GM21619 (cell line): ENCODE measurements at regions not wholly inside any gene's neighbourhood (a gene's known extent, or its start where the extent isn't known, plus 50 kb on each side); places are given as distances from the start of the nearest gene placed in this dataset.

Experiments
- ATAC-seq: cut with Tn5 transposase; IDR thresholded peaks from one replicate; pipeline ENCODE4 v1.9.1; 2021; ENCODE audit not compliant: unreplicated experiment

DNA sequence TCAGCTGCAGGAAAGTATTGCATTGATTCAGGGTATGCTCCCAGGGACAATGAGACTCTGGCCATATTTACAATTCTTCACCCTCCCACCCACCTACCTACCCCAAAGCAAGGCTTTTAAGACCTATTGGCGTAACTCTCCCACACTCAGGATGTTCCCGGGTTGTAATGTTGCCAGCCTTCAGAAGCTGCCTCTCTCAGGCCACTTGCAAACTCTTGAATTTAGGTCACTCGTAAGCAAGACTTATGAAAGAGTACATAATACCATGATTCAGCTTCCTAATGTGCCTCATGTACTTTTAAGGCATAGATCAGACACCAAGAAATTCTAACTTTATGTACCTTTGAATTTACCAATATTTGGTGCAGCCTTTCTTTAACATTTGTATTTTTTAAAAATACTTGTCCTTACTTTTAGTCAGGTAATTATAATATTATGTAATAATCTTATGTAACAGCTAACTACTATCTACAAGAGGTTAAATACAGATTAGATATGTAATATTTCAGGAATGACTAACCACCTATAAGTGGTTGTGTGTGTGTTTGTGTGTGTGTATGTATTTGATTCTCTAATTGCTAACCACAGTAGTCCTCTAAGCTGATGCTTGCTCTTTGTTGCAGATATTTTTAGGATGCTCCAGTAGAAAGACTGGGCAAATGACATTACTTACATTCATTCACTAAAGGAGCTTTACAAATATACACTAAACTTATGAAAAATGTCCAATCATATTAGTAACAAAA lies 630.5 kb upstream of the MEF2C start:
- ATAC-seq, result no peak

DNA sequence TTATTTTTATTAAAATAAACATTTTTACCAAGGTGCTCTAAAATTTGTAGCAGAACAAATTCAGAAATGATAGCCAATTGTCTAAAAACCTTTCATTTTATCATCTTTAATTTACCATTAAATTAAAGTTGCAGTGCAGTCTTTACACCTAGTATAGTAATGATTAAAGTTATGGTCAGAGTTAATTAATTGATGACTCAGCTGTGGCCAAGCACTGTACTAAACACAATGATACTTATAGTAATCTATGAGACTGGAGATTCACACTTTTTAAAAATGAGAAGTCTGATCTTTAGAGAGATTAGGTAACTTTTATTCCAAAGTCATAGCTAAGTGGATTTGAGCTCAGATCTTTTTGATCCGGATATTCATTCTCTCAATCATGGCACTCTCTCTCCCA lies 621.1 kb upstream of the MEF2C start:
- ATAC-seq, result no peak

DNA sequence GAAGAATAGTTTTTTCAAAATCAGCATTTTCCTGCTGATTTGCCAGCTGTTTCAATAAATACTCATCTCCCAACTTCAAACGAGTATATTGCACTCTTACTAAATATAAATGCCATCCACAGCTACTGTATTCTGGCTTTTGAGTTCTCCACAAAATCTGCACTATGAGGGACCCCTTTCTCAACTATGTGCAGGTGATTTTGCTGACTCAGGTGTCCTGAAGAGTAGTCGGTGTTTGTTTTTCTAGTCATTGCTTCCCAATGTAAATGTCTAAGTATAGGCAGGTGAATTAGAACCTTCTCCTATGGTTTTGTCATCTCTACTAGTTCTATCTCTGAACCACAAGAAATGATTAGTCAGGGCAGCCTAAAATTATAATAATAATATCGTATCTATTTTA lies 616.8 kb upstream of the MEF2C start:
- ATAC-seq, result no peak

DNA sequence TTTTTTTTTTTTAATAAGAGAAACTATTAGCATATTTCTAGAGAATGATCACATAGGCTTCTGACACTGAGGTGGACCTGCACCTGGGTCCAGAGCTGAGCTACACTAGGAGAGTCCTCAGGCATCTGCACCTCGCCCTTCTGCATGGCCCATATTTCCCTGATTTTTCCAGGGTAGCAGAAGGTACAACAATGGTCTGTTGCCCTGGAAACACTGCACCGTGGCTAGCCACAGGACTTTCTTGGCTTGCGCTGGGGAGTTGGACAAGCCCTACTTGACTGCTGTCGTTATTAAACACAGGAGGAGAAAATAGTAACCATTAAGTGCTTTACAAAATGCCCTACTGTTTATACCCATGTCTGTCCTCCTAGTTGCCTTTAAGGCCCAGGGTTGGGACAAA lies 615.7 kb upstream of the MEF2C start:
- no peak for ATAC-seq

DNA sequence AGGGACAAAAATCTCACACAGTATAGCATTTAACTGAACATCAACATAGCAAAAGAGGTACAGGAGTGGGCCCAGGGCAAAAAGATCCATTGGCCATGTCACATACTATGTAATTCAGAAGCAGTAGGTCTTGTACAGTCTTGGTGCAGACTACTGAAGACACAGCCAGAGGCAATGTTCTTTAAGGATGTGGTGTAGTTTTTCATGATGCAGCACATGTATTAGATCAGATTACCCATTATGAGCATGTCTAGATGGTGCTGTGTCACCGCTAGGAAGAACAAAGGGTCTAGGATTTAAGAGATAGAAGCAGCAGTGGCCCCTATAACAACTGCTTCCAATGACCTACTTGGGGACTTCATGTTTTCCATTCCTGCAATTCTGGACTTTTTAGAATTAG lies 610.4 kb upstream of the MEF2C start:
- no peak for ATAC-seq

DNA sequence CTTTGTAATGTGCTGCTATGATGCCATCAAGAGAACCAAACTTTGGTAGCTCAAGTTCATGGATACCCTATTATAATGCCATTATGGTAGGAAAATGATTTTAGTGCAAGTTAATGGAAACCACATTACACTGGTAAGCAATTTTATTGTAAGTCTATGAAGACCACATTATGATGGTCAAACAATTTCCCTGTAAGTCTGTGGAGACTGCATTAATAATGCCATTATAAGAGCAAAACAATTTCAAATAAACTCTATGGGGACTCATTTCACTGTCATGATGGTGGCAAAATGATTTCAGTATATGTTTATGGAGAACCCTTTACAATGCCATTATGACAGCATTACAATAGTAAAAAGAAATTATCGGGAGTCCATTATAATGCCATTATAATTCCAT lies 602.0 kb upstream of the MEF2C start:
- ATAC-seq, result no peak

DNA sequence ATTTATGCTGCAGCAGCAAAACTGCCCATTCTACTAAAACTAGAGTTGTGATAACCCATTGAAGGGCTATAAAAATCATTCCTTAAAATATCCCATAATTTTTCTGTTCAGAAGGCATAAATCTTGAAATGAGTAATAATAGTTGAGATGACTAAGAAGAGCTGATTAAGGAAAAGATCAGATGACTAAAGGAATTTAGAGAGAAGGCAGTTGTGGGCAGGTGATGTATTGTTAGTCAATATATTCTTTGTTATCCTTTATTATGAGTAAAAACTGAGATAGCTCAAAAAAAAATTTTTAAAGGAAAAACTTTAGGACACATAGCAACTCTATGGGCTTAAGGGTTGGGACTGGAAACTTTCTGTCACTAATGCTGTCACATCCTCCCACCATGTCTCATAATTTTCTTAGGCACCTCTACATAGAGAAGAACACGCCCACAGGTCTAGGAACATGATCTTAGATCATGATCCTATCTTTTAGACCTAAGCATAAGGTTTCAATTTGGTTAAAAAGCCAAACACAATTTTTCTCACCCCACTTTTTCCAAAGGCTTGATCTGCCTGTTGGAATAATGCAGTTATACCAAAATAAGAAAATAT lies 597.5 kb upstream of the MEF2C start:
- no peak for ATAC-seq

DNA sequence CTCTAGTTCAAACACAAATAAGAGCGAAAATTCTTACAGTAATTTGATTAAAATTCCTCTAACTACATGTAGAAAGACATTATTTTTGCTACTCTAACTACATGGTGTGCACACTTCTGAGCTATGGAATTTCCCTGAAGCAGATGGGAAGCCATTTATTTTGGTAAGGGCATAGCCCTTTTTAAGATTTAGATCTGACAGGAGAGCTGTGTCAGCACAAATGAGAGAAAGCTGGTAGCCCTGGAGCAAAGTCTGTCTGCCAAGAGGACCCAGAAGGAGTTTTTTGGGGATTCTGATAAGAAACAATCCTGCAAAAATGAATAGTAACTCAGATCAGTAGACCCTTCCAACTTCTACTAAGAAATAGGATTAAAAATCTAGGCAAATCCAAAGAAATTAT lies 595.9 kb upstream of the MEF2C start:
- no peak for ATAC-seq

DNA sequence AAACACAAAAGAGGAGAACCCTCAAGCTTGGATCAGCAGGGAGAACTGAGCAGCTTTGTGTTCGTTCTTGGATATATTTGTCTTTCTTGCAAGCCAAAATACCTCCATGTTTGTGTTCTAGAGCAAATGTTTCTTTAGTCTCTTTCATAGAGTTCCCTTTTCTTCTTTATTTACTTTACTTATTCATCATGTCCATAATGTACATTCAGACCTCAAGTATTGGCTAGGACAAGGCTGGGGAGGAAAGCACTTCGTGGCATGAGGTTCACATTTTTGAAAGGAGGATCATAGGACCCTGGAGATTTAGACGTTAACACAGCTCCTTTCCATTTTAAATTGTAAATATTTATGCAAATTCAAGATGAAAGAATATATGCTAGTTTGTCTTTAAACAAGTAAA lies 590.2 kb upstream of the MEF2C start:
- ATAC-seq, result no peak

DNA sequence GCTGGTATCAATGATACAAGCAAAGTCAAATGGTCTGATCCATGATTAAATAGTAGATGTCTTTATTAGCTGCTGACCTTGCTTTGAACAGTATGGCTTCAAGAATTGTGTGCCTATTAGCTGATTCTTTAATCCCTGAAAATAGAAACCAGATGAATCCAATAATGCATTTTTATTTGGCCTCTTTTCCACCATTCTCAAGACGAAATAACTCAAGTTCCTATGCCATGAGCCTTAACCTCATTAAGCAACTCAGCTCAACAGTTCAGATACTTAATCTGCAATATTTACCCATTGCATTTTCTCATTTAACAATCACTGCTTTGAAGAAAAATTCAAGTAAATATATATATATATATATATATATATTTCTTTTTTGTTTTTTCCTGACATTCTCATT lies 588.6 kb upstream of the MEF2C start:
- no peak for ATAC-seq

DNA sequence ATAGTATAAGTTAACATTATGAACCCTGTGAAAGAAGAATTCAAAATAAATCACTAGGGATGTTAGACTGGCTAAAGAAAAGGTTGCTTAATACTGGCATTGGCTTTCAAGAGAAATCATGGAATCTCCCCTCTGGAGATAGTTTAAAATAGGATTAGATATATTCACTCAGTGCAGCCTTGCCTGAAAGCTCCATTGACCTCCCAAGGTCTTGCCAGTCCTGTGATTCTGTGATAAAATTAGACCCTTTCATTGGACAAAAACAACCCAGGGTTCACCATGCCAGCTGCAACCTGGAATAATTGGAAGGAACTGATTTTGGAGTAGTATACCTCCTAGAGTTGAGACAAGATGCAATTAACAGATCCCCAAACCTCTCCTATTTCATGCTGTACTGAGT lies 588.1 kb upstream of the MEF2C start:
- ATAC-seq, result no peak

DNA sequence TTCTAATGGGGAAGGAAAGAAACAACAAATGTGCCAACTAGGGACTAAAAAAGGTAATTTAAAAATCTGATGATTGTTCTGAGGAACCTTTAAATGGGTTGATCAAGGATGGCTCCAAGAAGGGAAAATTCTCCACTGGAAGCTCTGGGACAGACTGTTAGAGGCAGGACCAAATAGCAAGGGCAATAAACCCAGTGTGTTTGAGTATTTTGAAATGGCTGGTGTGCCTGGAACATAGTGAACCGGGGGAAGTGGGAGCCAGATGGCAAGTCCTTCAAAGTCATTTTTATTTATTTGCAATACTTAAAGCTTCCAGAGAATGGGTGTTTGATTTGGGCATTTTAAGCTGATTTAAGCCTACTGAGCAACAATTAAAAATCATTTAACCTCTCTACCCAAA lies 587.7 kb upstream of the MEF2C start:
- no peak for ATAC-seq

DNA sequence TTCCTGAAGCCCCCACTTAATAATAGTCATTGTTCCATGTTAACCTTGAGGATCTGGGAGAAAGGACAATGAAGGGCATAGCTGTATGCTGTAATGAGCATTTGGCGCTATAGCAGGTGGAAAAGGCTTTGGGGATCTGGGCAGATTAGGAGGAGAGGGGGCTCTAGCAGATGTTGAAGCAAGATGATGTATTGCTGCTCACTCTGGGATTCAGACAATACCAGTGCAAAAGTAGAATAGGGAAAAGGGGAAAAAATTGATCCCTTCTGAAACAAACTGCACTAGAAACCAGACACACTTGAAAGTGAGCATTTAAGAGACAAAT lies 575.3 kb upstream of the MEF2C start:
- no peak for ATAC-seq

DNA sequence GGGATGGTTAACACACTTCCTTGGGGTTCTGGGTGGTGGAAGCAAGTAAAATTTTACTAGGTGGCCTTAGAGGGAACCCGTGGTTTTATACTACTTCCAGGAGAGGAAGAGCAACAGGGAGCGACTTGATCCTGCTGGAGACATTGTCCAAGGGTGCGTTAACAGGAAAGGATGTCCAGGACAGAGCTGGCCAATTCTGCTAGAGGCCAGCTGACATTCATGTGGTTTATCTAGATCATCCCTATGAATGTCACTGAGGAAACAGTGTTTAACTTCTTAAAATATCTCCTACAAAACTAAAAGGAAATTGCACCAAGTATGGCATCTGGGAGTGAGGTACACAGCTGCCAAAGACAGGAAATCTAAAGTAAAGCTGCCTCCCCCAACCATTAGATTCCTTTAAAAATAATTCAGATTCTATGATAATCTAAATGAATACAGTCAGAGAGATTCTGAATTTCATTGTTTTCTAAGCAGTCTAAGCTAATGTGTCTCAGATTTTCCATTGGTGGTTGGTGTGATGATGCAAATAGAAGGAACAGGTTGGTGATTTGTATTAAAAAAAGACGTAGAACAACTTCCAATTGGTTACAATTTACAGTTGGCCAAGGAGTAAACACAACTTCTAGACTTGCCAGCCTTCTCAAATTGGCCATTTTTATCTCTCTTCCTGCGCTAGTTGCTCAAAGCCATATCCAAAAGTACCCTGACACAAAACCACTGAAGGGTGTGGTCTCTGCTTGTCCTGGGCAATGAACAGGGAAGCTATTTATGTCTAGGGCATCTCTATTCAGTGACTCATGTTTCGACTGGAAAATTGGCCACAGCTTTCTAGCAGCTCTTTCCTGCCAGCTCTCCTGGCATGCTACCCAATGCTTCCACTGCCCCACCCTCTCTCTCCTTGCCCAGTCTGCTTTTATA lies 574.7 kb upstream of the MEF2C start:
- ATAC-seq, result no peak

DNA sequence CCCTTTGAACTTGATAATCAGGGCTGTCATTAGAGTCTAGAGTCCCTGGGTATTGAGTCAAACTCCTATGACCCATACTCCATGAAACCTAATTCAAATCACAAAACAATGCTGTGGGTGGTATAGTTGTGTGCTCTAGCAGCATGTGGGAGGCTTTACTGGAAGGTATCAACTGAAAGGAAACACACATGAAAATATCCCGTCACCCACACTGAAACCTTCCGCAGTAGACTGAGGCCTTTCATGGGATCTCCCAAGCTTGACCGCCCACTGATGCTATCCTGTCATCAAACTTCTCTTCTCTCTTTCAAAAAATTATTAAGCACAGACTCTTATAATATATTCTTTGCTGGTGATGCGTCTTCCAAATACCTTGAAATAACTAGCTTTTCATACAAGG lies 569.1 kb upstream of the MEF2C start:
- ATAC-seq, result no peak

DNA sequence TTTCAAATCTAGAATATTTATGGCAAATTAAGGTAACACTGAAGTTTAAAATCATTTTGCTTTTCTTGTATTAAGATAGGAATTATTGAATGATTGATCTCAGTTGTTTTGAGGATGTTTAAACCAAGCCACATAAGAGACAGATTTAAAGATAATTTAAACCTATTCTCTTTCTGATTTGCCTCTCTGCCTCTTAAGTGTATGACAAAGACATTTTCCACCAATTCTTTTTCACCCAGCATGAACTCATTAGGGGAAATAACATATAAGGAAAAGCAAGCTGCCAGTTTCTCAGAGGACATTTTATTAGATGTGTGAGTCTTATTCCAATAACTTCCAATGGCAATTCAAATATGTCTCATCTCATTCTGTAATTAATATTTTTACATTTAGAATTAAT lies 568.3 kb upstream of the MEF2C start:
- no peak for ATAC-seq

DNA sequence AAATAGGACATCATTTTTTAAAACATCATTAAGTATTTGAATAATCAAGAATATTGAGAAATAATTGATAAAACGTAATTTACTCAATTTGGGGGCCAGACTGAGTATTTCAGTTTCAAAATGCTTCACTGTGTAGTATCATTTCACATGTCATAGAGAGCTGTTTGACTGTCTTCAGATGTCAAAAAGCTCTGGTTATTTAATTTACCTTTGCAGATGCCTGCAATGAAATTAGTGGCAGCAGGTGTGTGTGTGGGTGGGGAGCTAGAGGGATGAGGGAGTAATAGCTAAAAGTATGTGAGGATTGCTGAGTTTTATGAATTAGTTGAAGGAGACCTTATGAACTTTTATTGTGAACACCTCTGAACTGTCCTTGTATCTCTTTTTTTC lies 567.2 kb upstream of the MEF2C start:
- ATAC-seq, result no peak

DNA sequence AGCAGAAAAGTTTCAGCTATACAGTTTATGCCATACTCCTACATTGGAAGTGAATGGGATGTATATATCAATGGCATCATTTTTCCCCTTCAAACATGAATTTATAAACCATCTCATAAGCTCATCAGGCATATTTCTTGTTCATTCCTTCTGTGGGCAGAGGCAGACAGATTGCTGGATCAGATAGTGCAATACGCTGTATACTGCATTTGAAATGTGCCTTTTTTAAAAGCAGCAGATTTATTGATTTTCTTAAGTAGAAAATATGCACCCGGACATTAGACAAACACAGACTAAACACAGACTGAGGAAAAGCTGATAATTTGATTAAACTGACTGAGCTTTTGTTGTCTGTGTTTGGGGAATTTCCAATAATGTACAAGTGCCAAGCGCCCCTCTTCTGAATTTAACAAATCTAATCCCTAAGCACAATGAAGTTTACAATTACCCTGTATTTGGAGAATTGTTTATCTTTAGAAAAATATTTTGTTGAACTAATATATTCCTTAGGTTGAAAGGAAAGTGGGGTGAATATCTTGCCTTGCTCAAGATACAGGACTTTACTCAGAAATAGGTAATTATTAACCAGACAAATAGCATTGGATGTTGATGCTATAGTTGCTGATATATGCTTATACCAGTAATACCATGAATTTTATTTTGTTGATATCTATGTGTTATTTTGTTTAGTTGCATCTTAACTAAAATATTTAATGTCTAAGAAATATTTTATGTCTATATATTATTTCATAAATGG lies 566.6 kb upstream of the MEF2C start:
- no peak for ATAC-seq

DNA sequence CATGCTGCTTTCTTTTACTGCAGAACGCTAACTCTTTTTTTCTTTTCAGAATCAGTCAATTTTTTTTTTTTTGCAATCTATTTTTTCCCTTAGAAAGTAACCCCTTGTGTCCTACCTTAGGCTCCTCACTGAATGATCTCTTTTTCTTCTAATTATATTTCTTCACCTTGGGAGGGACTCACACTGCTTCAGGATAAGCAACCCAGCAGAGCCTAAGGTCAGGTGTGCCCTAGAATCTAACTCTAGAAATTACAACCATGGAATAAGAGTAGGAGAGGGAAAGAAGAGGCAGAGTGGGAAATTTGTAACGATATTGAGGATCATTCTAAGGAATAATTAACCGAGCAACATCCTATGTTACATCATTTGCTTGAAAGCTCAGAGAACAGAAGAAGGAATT lies 564.0 kb upstream of the MEF2C start:
- no peak for ATAC-seq

DNA sequence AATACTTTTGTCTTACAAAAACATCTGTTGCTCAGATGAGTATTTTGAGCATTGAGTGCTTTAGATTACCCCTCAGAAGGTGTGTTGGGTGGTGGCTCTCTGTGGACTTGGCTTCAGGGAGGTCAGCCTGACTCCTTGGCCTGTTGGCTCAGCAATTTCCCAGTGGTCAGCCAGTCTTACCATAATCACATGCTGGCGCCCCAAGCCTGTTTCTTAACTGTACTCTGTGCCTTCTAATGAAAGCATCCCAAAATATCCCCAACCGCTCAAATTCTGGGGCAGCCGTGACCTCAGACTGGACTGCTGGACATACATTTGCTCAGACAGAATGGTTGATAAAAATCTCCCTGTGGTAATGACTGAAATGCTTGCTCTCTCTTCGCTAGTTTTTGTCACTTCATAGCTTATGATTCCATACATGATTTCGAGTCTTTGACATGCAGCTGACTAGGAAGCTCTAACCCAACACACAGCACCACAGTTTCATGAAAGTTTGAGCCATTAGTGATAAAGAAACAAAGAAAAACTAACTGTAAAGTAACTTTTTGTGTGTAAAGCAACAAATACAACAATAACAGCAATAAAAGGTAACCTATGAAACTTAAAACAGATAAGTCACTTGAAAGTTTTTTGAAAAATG lies 562.2 kb upstream of the MEF2C start:
- ATAC-seq, result no peak

DNA sequence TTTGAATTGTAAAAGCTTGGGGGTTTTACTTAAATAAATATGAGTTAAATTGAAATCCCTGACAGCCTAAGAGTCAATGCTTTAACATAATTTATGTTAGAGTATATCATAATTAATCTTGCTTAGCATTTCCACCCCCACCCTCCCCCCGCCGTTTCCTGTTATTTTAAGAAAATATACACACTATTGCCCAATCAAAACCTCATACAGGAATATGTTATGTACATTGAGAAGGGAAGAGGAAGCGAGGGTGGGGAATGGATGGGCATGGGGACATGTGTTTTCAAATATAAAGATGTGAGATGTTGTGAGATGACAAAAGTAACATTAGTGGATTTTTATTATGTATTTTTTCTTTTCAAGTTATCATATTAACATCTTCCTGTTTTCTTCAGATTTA lies 561.1 kb upstream of the MEF2C start:
- ATAC-seq, result no peak
